GM20000 (cell line): ENCODE measurements at regions not wholly inside any gene's neighbourhood (a gene's known extent, or its start where the extent isn't known, plus 50 kb on each side); places are given as distances from the start of the nearest gene placed in this dataset.

ENCODE experiments used
- DNase-seq: peaks from one replicate; pipeline ENCODE4 v3.0.0; 2012; ENCODE audit warnings: low spot score
- CTCF ChIP-seq: IDR thresholded peaks from 2 replicates; pipeline ENCODE4 v1.5.1; 2012; ENCODE audit warnings: mild to moderate bottlenecking, control low read depth; ENCODE audit errors: extremely low read depth, missing control alignments

GRCh38 chr1:5648410-5649165 lies 343.6 kb downstream of the NPHP4 start:
- DNase-seq: no peak
- TF ChIP-seq CTCF: no peak

GRCh38 chr1:5647234-5647633 lies 345.0 kb downstream of the NPHP4 start:
- DNase-seq: no peak
- TF ChIP-seq CTCF: no peak

- no peak for TF ChIP-seq CTCF
- no peak for DNase-seq
Measured at GRCh38 chr1:5646486-5647149, 345.6 kb downstream of the NPHP4 start.

GRCh38 chr1:5645929-5646328 lies 346.3 kb downstream of the NPHP4 start:
- no peak for TF ChIP-seq CTCF
- DNase-seq: no peak

- DNase-seq: no peak
- no peak for TF ChIP-seq CTCF
Measured at GRCh38 chr1:5645135-5645399, 347.2 kb downstream of the NPHP4 start.

- no peak for DNase-seq
- no peak for TF ChIP-seq CTCF
Measured at GRCh38 chr1:5644281-5645134, 347.7 kb downstream of the NPHP4 start.
